GM21526 (cell line): ENCODE measurements at regions not wholly inside any gene's neighbourhood (a gene's known extent, or its start where the extent isn't known, plus 50 kb on each side); places are given as distances from the start of the nearest gene placed in this dataset.

Source experiments
- ATAC-seq: cut with Tn5 transposase; IDR thresholded peaks from one replicate; pipeline ENCODE4 v1.9.1; 2021; ENCODE audit warnings: moderate library complexity; ENCODE audit not compliant: unreplicated experiment, low FRiP score

- no peak for ATAC-seq
Observed at GRCh38 chr2:16152071-16152927, 211.9 kb downstream of the MYCN start.

- no peak for ATAC-seq
Observed at GRCh38 chr2:16151651-16152050, 211.3 kb downstream of the MYCN start.

- no peak for ATAC-seq
Observed at GRCh38 chr2:16151281-16151570, 210.9 kb downstream of the MYCN start.

- ATAC-seq: no peak
Observed at GRCh38 chr2:16150456-16151280, 210.3 kb downstream of the MYCN start.

- no peak for ATAC-seq
Observed at GRCh38 chr2:16149349-16150243, 209.2 kb downstream of the MYCN start.

GRCh38 chr2:16148632-16149348 lies 208.4 kb downstream of the MYCN start:
- ATAC-seq: no peak

- ATAC-seq: no peak
Observed at GRCh38 chr2:16142383-16143361, 202.3 kb downstream of the MYCN start.

- no peak for ATAC-seq
Observed at GRCh38 chr2:16141641-16141921, 201.2 kb downstream of the MYCN start.

- no peak for ATAC-seq
Observed at GRCh38 chr2:16140771-16141640, 200.7 kb downstream of the MYCN start.

- ATAC-seq: no peak
Observed at GRCh38 chr2:16139663-16140615, 199.6 kb downstream of the MYCN start.

GRCh38 chr2:16138811-16139662 lies 198.7 kb downstream of the MYCN start:
- no peak for ATAC-seq

GRCh38 chr2:16137080-16137755 lies 196.9 kb downstream of the MYCN start:
- ATAC-seq: no peak

GRCh38 chr2:16136461-16137035 lies 196.2 kb downstream of the MYCN start:
- no peak for ATAC-seq

- no peak for ATAC-seq
Observed at GRCh38 chr2:16135913-16136310, 195.6 kb downstream of the MYCN start.

GRCh38 chr2:16135196-16135912 lies 195.0 kb downstream of the MYCN start:
- ATAC-seq: no peak
